Psoas muscle (tissue), 7 donors: ENCODE measurements at regions not wholly inside any gene's neighbourhood (a gene's known extent, or its start where the extent isn't known, plus 50 kb on each side); places are given as distances from the start of the nearest gene placed in this dataset.

Experiments
- ATAC-seq, 4 donors: fragments of 200-7000 bp; cut with Tn5 transposase; one replicate each; pipeline ENCODE4 v1.9.1; 2020; ENCODE audit warnings: moderate library complexity in 3 of 4, mild to moderate bottlenecking in 2 of 4
- DNase-seq, 2 donors: peaks; one replicate each; pipeline ENCODE4 v3.0.0-alpha.2; 2020
- H3K27ac ChIP-seq: fragments of 200-600 bp; one replicate; pipeline ENCODE4 v1.8.0; 2022
- H3K27me3 ChIP-seq, 3 donors: fragments of 200-600 bp in 1 of 3; one replicate each; pipeline versions ENCODE4 v1.6.1 to v1.8.0; 2013 to 2022; ENCODE audit warnings: low read length in 2 of 3, mild to moderate bottlenecking in 2 of 3, moderate library complexity in 1 of 3; ENCODE audit not compliant: insufficient read depth in 3 of 3
- H3K36me3 ChIP-seq, 2 donors: fragments of 200-600 bp in 1 of 2; one replicate each; pipeline versions ENCODE4 v1.6.1 to v1.8.0; 2013 to 2022; ENCODE audit warnings: low read depth in 1 of 2, mild to moderate bottlenecking in 1 of 2, moderate library complexity in 1 of 2; ENCODE audit not compliant: insufficient read depth in 1 of 2
- H3K4me1 ChIP-seq: fragments of 200-600 bp; one replicate; pipeline ENCODE4 v1.8.0; 2022
- H3K4me3 ChIP-seq: fragments of 200-600 bp; one replicate; pipeline ENCODE4 v1.8.0; 2022; ENCODE audit warnings: mild to moderate bottlenecking
- H3K9me3 ChIP-seq: fragments of 200-600 bp; one replicate; pipeline ENCODE4 v1.8.0; 2022
- WGBS, 3 donors: extraction: QIAGEN DNeasy Blood & Tissue Kit; methylation state at CpG; one replicate each; pipeline versions ENCODE4 v1.1.6 to v1.1.7; 2013; 5-methylcytosine and 5-hydroxymethylcytosine counted together
- intact Hi-C, 2 donors: fragments of 100-400 bp; cut with DNase I; formaldehyde crosslinking; loops; one replicate each; pipeline versions ENCODE4 v1.11.0 to v1.14.2; 2022
- TF ChIP-seq, protein P1 (sequence below): fragments of 200-600 bp; IDR thresholded peaks from one replicate; pipeline ENCODE4 v1.8.0; 2022; ENCODE audit warnings: antibody characterized with exemption
- donor health status: healthy with polysubstance abuse.
- donor health status: DM: no; HTN: no; CAD: no; lungs with moderate emphysema.
- donor health status: Bipolar disorder and iron deficiency.
- donor health status: healthy.
- donor health status: DM: yes; HTN: yes; CAD: no.
- donor health status: DM: no; HTN: no; CAD: no.
- donor health status: DM: yes; HTN: yes; CAD: no.

DNA sequence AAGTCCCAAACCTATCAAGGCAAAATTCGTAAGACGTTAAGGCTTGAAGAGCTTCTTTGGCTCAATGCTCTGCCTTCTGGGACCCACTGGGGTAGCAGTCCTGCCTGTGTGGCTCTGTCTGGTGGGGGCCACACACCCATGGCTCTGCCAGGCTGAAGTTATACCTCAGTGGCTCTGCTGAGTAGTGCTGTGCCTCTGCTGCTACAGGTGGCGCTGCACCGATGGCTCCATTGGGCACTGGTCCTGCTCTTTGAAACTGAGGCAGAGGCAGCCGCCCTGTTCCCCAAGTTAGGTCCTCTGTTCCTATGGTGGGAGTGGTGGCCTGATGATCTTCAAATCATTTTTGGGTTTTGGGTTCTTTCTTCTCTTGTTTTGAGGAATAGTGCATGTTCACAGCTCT lies 68.0 kb upstream of the AP4E1 start:
- Histone ChIP-seq H3K27me3 (no peaks in the 10 kb centered on the region), H3K9me3 (no peaks in the 10 kb centered on the region), H3K4me1 (no peaks in the 10 kb centered on the region), H3K4me3 (no peak overlapping the region), H3K27ac (no peak overlapping the region), H3K36me3 (no peaks in the 10 kb centered on the region)
- TF ChIP-seq, protein P1, sequence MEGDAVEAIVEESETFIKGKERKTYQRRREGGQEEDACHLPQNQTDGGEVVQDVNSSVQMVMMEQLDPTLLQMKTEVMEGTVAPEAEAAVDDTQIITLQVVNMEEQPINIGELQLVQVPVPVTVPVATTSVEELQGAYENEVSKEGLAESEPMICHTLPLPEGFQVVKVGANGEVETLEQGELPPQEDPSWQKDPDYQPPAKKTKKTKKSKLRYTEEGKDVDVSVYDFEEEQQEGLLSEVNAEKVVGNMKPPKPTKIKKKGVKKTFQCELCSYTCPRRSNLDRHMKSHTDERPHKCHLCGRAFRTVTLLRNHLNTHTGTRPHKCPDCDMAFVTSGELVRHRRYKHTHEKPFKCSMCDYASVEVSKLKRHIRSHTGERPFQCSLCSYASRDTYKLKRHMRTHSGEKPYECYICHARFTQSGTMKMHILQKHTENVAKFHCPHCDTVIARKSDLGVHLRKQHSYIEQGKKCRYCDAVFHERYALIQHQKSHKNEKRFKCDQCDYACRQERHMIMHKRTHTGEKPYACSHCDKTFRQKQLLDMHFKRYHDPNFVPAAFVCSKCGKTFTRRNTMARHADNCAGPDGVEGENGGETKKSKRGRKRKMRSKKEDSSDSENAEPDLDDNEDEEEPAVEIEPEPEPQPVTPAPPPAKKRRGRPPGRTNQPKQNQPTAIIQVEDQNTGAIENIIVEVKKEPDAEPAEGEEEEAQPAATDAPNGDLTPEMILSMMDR = no peak
- WGBS, 3 donors = 90 to 95% (median 93%) methylated on average over 5 of the region's 5 CpGs
- ATAC-seq = no peak
- DNase-seq = no peak
- intact Hi-C loops = no loop called here

DNA sequence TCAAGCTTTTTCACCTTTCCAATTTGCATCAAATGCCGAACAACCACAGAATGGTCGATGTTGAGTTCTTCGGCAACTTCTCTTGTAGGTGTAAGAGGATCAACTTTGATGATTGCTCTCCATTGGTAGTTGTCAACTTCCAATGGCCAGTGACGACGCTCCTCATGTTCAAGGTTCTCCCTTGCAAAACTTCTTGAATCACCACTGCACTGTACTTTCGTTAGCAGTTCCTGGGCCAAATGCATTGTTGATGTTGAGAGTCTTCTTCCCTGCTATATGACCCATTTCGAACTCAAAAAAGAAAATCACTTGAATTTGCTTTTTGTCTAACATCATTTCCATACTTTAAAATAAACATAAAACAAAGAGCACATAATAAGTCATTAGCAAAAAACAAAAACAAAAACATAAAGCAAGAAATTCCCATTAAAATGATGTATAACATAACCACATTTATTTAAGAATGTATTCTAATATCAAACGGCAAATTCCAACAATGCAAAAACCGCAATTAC lies 71.2 kb upstream of the AP4E1 start:
- Histone ChIP-seq H3K27me3 (no peaks in the 10 kb centered on the region), H3K27ac (no peak overlapping the region), H3K4me3 (no peak overlapping the region), H3K9me3 (no peaks in the 10 kb centered on the region), H3K4me1 (no peaks in the 10 kb centered on the region), H3K36me3 (no peaks in the 10 kb centered on the region)
- no peak for ATAC-seq
- 95 to 96% (median 95%) methylated on average over 9 of the region's 9 CpGs for WGBS, 3 donors
- TF ChIP-seq, protein P1 = no peak
- intact Hi-C loops = no loop called here
- no peak for DNase-seq

DNA sequence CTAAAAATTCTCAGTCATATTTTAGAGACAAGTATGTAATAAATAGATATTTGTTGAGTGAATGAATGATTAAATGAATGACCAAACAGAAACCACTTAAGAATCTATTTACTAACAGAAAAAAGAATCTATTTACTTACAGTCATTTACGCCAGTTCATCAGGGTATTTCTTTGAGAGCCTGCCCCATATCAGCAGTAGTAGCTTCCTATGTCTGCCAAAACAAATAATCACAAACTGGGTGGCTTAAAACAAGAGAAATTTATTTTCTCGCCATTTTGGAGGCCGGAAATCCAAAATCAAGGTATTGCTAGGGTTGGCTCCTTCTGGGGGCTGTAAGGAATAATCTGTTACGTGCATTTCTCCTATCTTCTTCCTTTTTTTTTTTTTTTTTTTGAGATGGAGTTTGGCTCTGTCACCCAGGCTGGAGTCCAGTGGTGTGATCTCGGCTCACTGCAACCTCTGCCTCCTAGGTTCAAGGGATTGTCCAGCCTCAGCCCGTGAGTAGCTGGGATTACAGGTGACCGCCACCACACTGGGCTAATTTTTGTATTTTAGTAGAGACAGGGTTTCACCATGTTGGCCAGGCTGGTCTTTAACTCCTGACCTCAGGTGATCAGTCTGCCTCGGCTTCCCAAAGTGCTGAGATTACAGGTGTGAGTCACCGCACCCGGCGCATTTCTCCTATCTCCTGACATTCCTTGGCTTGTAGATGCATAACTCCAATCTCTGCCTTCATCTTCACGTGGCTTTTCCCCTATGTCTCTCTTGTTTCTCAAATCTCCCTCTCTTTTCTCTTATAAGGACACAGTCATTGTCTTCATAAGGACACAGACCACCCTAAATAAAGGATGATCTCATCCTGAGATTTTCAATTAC lies 65.2 kb upstream of the SPPL2A start:
- Histone ChIP-seq H3K27ac (no peak overlapping the region), H3K9me3 (no peaks in the 10 kb centered on the region), H3K36me3 (no peaks in the 10 kb centered on the region), H3K4me1 (peaks cover 9% of the 10 kb centered on the region), H3K27me3 (no peaks in the 10 kb centered on the region), H3K4me3 (no peak overlapping the region)
- no peak for ATAC-seq
- 87 to 91% (median 89%) methylated on average over 12 of the region's 12 CpGs for WGBS, 3 donors
- TF ChIP-seq, protein P1 = no peak
- intact Hi-C loops = no loop called here
- no peak for DNase-seq

DNA sequence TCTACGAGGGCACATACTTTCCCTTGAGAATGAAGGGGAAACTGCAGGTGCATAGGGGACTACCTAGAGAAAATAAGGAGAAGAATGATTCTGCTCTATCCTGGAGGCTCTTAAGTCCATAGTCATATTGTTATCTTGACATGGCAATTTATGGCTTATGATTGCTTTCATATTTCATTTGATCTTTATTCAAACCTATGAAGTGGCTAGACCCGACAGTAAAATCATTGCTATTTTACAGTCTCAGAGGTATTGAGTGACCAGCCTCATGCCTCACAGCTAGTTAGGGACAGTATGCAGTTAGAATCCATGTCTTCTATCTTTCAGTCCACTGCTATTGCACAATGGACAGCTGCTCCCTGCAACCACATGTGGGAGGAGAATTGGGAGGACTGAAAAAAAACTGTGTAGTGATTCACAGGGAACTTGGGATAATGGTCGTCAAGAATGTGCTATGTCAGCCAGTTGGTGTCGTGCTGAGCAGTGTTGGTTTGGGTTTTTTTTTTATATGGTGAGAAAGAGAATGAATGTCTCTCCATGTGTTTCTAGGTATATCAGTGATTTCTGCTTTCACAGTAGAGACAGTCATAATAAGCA lies 63.2 kb upstream of the SPPL2A start:
- Histone ChIP-seq H3K4me1 (peaks cover 9% of the 10 kb centered on the region), H3K36me3 (no peaks in the 10 kb centered on the region), H3K27me3 (no peaks in the 10 kb centered on the region), H3K27ac (peak overlapping the region; percentile 69), H3K9me3 (no peaks in the 10 kb centered on the region), H3K4me3 (no peak overlapping the region)
- intact Hi-C loops = loop anchor here in 1 of 2 donors (1.0 kb wide), 1 partner anchor 25 kb away; no protein-coding TSS in a partner anchor
- TF ChIP-seq, protein P1 = no peak
- DNase-seq (peak; percentile 45 to 72), ATAC-seq (peak; percentile 95 to 98 (median 98))
- WGBS, 3 donors = 18 to 26% (median 19%) methylated on average over 4 of the region's 4 CpGs
